ENCODE measurements at regions not wholly inside any gene's neighbourhood (a gene's known extent, or its start where the extent isn't known, plus 50 kb on each side); places are given as distances from the start of the nearest gene placed in this dataset.

DNA sequence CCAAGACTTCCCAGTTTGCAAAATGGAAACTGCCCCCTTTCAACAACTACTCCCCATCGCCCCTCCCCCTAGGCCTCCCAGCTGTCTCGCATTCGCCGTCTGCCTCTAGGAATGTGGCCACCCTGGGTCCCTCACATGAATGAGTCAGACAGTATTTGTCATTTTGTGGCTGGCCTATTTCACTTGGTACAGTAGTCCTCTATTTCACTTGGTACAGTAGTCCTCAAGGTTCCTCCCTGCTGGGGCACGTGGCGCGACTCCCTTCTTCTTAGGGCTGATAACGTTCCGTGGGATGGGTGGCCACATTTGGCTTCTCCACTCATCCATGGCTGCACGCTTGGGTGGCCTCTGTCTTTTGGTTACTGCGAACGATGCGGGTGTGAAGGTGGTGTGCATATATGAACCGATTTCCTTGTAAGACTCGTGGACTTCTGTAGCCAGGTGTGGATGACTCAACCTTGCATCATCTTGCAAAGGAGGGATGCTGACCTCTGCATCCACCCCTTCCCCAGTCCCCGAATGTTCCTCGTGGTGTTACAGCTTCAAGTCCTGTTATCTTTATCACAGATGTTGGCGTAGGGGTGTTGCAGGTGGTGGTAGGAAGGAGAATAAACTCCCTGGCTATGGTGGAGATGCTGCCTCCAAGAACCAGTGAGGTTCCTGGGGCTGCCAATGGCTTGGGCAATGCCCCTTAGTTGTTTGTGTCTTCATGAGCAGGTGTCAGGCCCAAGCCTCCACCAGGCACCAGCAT, 112.1 kb upstream of the SOX1 start:
- TF ChIP-seq, protein P1, sequence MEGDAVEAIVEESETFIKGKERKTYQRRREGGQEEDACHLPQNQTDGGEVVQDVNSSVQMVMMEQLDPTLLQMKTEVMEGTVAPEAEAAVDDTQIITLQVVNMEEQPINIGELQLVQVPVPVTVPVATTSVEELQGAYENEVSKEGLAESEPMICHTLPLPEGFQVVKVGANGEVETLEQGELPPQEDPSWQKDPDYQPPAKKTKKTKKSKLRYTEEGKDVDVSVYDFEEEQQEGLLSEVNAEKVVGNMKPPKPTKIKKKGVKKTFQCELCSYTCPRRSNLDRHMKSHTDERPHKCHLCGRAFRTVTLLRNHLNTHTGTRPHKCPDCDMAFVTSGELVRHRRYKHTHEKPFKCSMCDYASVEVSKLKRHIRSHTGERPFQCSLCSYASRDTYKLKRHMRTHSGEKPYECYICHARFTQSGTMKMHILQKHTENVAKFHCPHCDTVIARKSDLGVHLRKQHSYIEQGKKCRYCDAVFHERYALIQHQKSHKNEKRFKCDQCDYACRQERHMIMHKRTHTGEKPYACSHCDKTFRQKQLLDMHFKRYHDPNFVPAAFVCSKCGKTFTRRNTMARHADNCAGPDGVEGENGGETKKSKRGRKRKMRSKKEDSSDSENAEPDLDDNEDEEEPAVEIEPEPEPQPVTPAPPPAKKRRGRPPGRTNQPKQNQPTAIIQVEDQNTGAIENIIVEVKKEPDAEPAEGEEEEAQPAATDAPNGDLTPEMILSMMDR (IDR thresholded peaks at IDR 0.05; ENCODE audit: unreplicated experiment), result no peak
- H3K36me3 Mint-ChIP-seq (ENCODE audit: low read depth, unreplicated experiment), result peaks cover 12% of the 10 kb centered on the region
- H3K4me1 Mint-ChIP-seq (ENCODE audit: unreplicated experiment), result no peaks in the 10 kb centered on the region
- H3K27ac Mint-ChIP-seq (ENCODE audit: unreplicated experiment), result no peak overlapping the region
- DNase-seq (ENCODE audit: low spot score), result no peak
- H3K27me3 Mint-ChIP-seq (ENCODE audit: unreplicated experiment), result no peaks in the 10 kb centered on the region
- peaks cover 10% of the 10 kb centered on the region for H3K9me3 Mint-ChIP-seq (ENCODE audit: unreplicated experiment)
- H3K4me3 Mint-ChIP-seq (ENCODE audit: unreplicated experiment), result no peak overlapping the region

DNA sequence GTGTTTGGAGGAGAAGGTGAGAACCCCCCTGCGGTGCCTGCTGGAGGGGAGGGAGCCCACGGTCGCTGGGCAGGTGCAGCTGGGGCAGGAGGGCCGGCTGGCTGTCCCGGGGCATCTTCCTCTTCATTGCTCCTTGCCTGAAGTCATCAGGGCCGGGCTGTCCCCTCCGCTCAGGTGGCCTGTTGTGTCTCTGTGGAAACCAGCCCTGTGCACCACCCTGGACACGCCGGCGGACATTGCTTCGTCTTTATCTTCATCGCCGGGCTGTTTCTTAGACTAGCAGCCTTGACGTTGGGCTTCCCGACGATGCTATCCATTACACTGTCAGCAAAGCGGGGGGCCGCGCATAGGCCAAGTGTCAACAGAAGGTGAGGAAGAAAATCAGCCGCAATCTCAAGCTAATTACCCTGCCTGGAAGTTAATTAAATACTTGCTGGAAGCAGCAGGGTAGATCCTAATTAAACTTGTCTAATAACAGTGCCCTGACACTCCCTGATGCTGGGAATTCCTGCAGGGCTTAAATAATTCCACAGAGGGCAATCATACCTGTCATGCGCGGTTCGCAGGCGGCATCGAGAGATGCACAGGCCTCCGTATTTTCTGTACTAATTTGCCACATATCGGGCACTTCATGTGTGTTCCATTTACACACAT, 111.4 kb upstream of the SOX1 start:
- no peak overlapping the region for H3K27ac Mint-ChIP-seq (ENCODE audit: unreplicated experiment)
- no peaks in the 10 kb centered on the region for H3K4me1 Mint-ChIP-seq (ENCODE audit: unreplicated experiment)
- no peaks in the 10 kb centered on the region for H3K27me3 Mint-ChIP-seq (ENCODE audit: unreplicated experiment)
- TF ChIP-seq, protein P1 (IDR thresholded peaks at IDR 0.05; ENCODE audit: unreplicated experiment), result no peak
- no peak overlapping the region for H3K4me3 Mint-ChIP-seq (ENCODE audit: unreplicated experiment)
- H3K36me3 Mint-ChIP-seq (ENCODE audit: low read depth, unreplicated experiment), result peaks cover 11% of the 10 kb centered on the region
- DNase-seq (ENCODE audit: low spot score), result no peak
- H3K9me3 Mint-ChIP-seq (ENCODE audit: unreplicated experiment), result peaks cover 9% of the 10 kb centered on the region

DNA sequence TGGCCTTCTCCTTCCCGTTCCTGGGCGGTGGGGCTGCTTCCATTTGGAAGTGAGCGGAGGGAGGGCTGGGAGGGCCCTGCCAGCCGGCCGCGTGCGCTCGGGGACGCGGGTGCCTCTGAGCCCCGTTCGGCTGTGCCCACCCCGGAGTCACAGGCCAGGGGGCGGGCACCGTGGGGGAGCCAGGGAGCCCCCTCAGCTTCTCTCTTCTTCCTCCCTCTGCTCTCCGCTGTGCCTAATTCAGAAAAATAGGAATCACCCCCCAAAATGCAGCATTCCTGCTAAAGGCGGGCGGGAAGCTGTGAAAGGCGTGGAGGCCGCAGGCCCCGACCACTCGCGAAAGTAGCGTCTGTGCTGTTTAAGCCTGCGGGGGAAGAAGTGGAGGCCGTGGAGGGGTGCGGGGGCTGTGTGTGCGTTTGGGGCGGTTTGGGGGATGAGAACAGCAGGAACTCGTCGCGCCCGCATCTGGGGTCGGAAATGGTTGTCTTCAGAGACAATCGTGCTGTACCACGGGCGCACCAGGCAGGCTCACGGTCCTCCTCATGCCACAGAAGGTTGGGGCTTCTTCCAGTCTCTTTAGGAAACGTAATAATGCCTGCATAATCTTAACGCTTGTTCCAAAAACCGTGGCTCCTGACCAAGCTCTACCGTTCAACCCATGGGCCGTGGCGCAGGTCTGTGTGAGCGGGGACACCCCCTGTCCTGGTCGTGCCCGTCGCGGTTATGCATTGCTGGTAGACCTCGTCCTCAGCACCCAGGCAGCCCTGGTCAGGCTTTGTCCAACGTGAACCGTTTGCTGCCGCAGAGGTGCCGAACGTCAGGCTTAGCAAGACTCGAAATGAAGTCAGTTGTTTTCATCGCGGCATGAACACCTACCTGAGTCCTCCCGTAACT, 110.4 kb upstream of the SOX1 start:
- Mint-ChIP-seq H3K4me1 (ENCODE audit: unreplicated experiment) (no peaks in the 10 kb centered on the region), H3K27ac (ENCODE audit: unreplicated experiment) (no peak overlapping the region), H3K9me3 (ENCODE audit: unreplicated experiment) (peaks cover 3% of the 10 kb centered on the region), H3K27me3 (ENCODE audit: unreplicated experiment) (no peaks in the 10 kb centered on the region), H3K36me3 (ENCODE audit: low read depth, unreplicated experiment) (peaks cover 5% of the 10 kb centered on the region), H3K4me3 (ENCODE audit: unreplicated experiment) (no peak overlapping the region)
- no peak for DNase-seq (ENCODE audit: low spot score)
- TF ChIP-seq, protein P1 (IDR thresholded peaks at IDR 0.05; ENCODE audit: unreplicated experiment), result no peak

DNA sequence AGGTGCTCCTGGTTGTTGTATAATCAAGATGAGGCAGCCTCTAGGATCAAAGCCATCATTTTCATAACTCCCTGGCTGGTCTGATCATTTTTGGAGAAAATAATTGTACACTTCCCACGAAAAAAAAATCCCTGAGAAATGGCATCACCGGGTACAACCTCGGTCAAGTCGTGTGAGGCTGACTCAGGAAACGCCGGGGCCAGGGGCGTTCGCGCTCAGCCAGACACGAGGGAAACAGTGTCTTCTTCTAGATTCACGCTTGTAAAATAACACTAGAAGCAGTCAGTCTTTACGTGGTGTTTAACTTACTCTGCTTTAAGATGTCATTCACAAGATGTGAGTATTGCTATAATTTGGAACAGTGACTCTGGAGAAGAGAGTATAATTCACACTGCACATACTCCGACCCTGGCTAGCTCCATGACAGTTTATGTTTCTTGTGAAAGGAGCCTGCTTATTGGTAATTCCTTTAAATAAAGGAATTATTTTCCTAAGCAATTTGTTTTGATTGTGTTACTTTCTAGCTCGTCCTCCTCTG, 109.0 kb upstream of the SOX1 start:
- Mint-ChIP-seq H3K27me3 (ENCODE audit: unreplicated experiment) (no peaks in the 10 kb centered on the region), H3K27ac (ENCODE audit: unreplicated experiment) (no peak overlapping the region), H3K4me1 (ENCODE audit: unreplicated experiment) (no peaks in the 10 kb centered on the region), H3K36me3 (ENCODE audit: low read depth, unreplicated experiment) (no peaks in the 10 kb centered on the region), H3K4me3 (ENCODE audit: unreplicated experiment) (no peak overlapping the region), H3K9me3 (ENCODE audit: unreplicated experiment) (no peaks in the 10 kb centered on the region)
- no peak for DNase-seq (ENCODE audit: low spot score)
- TF ChIP-seq, protein P1 (IDR thresholded peaks at IDR 0.05; ENCODE audit: unreplicated experiment), result no peak

Measured in endothelial cell (in vitro differentiated cells).